ENCODE measurements at regions not wholly inside any gene's neighbourhood (a gene's known extent, or its start where the extent isn't known, plus 50 kb on each side); places are given as distances from the start of the nearest gene placed in this dataset.

- no peak for TF ChIP-seq CTCF (IDR thresholded peaks at IDR 0.05; ENCODE audit: insufficient read depth, low read depth, low read length)
- no peak for TF ChIP-seq EZH2 (IDR thresholded peaks at IDR 0.05; ENCODE audit: insufficient read depth, low read length)
These were observed 64.3 kb upstream of the CYP2D6 start for GRCh38 chr22:42194953-42195352.

Data from astrocyte (in vitro differentiated cells and primary cell).